A673 (cell line): ENCODE measurements at regions not wholly inside any gene's neighbourhood (a gene's known extent, or its start where the extent isn't known, plus 50 kb on each side); places are given as distances from the start of the nearest gene placed in this dataset.

ENCODE experiments used
- EZH2 ChIP-seq: fragments of 200-600 bp; sonication (generic); IDR thresholded peaks from 2 replicates; pipeline ENCODE4 v1.6.1; 2017; ENCODE audit warnings: borderline replicate concordance, low read depth, mild to moderate bottlenecking, mixed read lengths, antibody characterized with exemption, low read length; ENCODE audit not compliant: poor library complexity, severe bottlenecking
- TF ChIP-seq, protein P1 (sequence below): fragments of 300-800, 200-600 bp; sonication (generic); conservative IDR thresholded peaks from 2 replicates; pipeline ENCODE4 v1.5.1; 2017; ENCODE audit warnings: low read depth, mild to moderate bottlenecking, antibody characterized with exemption, low read length, moderate library complexity, mixed read lengths

DNA sequence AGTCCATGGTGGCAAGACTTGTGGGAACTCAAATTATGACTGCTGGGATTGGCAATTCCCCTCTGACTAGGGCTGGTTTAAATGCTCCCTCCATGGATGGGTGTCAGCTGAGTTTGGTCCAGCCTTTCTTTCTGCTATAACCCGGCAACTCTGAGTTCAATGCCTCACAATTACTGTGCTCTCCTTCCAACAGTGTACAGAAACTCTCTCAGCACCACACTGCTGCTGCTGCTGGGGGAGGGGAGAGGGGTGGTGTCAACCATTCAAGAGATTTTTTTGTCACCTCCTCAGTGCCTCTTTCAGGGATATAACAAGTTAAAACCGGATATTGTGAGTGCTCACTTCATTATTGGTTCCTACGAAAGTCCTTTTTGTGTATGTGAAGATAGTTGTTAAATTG lies 830.3 kb upstream of the NXPH2 start:
- TF ChIP-seq, protein P1, sequence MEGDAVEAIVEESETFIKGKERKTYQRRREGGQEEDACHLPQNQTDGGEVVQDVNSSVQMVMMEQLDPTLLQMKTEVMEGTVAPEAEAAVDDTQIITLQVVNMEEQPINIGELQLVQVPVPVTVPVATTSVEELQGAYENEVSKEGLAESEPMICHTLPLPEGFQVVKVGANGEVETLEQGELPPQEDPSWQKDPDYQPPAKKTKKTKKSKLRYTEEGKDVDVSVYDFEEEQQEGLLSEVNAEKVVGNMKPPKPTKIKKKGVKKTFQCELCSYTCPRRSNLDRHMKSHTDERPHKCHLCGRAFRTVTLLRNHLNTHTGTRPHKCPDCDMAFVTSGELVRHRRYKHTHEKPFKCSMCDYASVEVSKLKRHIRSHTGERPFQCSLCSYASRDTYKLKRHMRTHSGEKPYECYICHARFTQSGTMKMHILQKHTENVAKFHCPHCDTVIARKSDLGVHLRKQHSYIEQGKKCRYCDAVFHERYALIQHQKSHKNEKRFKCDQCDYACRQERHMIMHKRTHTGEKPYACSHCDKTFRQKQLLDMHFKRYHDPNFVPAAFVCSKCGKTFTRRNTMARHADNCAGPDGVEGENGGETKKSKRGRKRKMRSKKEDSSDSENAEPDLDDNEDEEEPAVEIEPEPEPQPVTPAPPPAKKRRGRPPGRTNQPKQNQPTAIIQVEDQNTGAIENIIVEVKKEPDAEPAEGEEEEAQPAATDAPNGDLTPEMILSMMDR, result no peak
- TF ChIP-seq EZH2, result no peak
